HepG2 (cell line): ENCODE measurements at regions not wholly inside any gene's neighbourhood (a gene's known extent, or its start where the extent isn't known, plus 50 kb on each side); places are given as distances from the start of the nearest gene placed in this dataset.

Experiments
- ATAC-seq: fragments of 200-7000 bp; cut with Tn5 transposase; 3 replicates; pipeline ENCODE4 v1.9.1; 2020; ENCODE audit warnings: mild to moderate bottlenecking, moderate library complexity
- BruUV-seq: library from RNA; stranded (reverse); fragments of 400-500 nt; replicated peaks from 2 replicates; lab custom pipeline; 2021; lab: Mats Ljungman, UMichigan
- CTCF ChIA-PET: fragments of 300-600 bp; formaldehyde crosslinking; extraction: SDS; loops from one replicate; lab custom pipeline; 2021; ENCODE audit warnings: low total read pairs, inconsistent platforms, low intra/inter-chr PET ratio; lab: Yijun Ruan, JAX
- POLR2A ChIA-PET: fragments of 350-600 bp; sonication (Branson Sonifier 250); formaldehyde crosslinking; loops from one replicate; lab custom pipeline; 2020; ENCODE audit warnings: antibody characterized with exemption, inconsistent platforms; lab: Yijun Ruan, JAX
- DNase-seq: peaks from one replicate; pipeline ENCODE4 v3.0.0-alpha.2; 2015; ENCODE audit warnings: low spot score
- FAIRE-seq: peaks from 3 replicates; lab custom pipeline; 2011; peaks lifted over from hg19 to GRCh38; lab: Jason Lieb, UNC
- H2AFZ ChIP-seq: one replicate; pipeline ENCODE4 v1.6.1; 2011; ENCODE audit warnings: low read length, inconsistent platforms
- H3K27ac ChIP-seq: fragments of 300-600 bp; 3 replicates; pipeline ENCODE4 v1.8.0; 2011; ENCODE audit warnings: mixed run types, mild to moderate bottlenecking, mixed read lengths, low read length, inconsistent platforms; ENCODE audit not compliant: insufficient read depth; ENCODE audit errors: extremely low read length
- H3K27me3 ChIP-seq, 2 experiments: fragments of 200-600 bp in 1 of 2; 2 replicates in 1 of 2; 3 replicates in 1 of 2; pipeline versions ENCODE4 v1.6.0 to v1.8.0; 2011; ENCODE audit warnings: low read length in 2 of 2, mild to moderate bottlenecking in 2 of 2, moderate library complexity in 2 of 2, inconsistent platforms in 1 of 2; ENCODE audit not compliant: insufficient read depth in 2 of 2, control insufficient read depth in 1 of 2
- H3K36me3 ChIP-seq, 2 experiments: fragments of 200-600 bp in 1 of 2; replicated peaks in 1 of 2; 2 replicates in 1 of 2; 3 replicates in 1 of 2; pipeline versions ENCODE4 v1.5.1 to v1.8.0; 2011; ENCODE audit warnings: low read length in 2 of 2, inconsistent platforms in 1 of 2; ENCODE audit not compliant: insufficient read depth in 2 of 2, control insufficient read depth in 1 of 2
- H3K4me1 ChIP-seq: 2 replicates; pipeline ENCODE4 v1.5.1; 2012; ENCODE audit warnings: low read length, inconsistent platforms; ENCODE audit not compliant: insufficient read depth
- H3K4me2 ChIP-seq: 2 replicates; pipeline ENCODE4 v1.6.0; 2011; ENCODE audit warnings: low read depth, low read length, inconsistent platforms
- H3K4me3 ChIP-seq, 3 experiments: fragments of 200-600 bp in 1 of 3; sonication (generic), shearing (Covaris generic) in 1 of 3; replicated peaks in 1 of 3; 2 replicates each; pipeline ENCODE4 v1.5.1; 2011 to 2016; ENCODE audit warnings: low read length in 3 of 3, inconsistent platforms in 2 of 3, low read depth in 2 of 3, mild to moderate bottlenecking in 2 of 3, control low read depth in 1 of 3, mixed read lengths in 1 of 3; ENCODE audit not compliant: insufficient read depth in 1 of 3
- H3K79me2 ChIP-seq: one replicate; pipeline ENCODE4 v1.6.1; 2011; ENCODE audit warnings: low read length, inconsistent platforms; ENCODE audit not compliant: insufficient read depth
- H3K9ac ChIP-seq: 2 replicates; pipeline ENCODE4 v1.6.0; 2011; ENCODE audit warnings: mild to moderate bottlenecking, low read depth, low read length, inconsistent platforms; ENCODE audit not compliant: insufficient read depth
- H3K9me3 ChIP-seq: 2 replicates; pipeline ENCODE4 v1.5.1; 2012; ENCODE audit warnings: mild to moderate bottlenecking, low read length
- H4K20me1 ChIP-seq: 2 replicates; pipeline ENCODE4 v1.6.0; 2011; ENCODE audit warnings: inconsistent platforms, mild to moderate bottlenecking, low read length, moderate library complexity; ENCODE audit not compliant: insufficient read depth
- MAFF ChIP-seq: IDR thresholded peaks from 2 replicates; pipeline ENCODE4 v1.6.1; 2011; ENCODE audit warnings: low read depth, low read length, improper control_type of control experiment
- MAFK ChIP-seq, 2 experiments: IDR thresholded peaks in 1 of 2; conservative IDR thresholded peaks in 1 of 2; 2 replicates each; pipeline ENCODE4 v1.6.1; 2011; ENCODE audit warnings: improper control_type of control experiment in 2 of 2, low read length in 2 of 2
- MED8 ChIP-seq: sonication (generic); formaldehyde crosslinking; IDR thresholded peaks from 2 replicates; pipeline ENCODE4 v1.8.1; 2023; ENCODE audit warnings: mild to moderate bottlenecking, missing genetic modification reagents; ENCODE audit not compliant: insufficient replicate concordance
- RELA ChIP-seq: sonication (generic); formaldehyde crosslinking; IDR thresholded peaks from 2 replicates; pipeline ENCODE4 v1.4.0; 2020; ENCODE audit warnings: missing genetic modification reagents
- ZKSCAN8 ChIP-seq: IDR thresholded peaks from 2 replicates; pipeline ENCODE4 v1.6.1; 2016; ENCODE audit warnings: borderline replicate concordance, missing genetic modification reagents, missing compliant biosample characterization
- ZNF160 ChIP-seq: sonication (generic); formaldehyde crosslinking; IDR thresholded peaks from 2 replicates; pipeline ENCODE4 v1.8.0; 2022; ENCODE audit warnings: mild to moderate bottlenecking, inconsistent platforms, missing genetic modification reagents
- ZNF605 ChIP-seq: sonication (generic); formaldehyde crosslinking; IDR thresholded peaks from 2 replicates; pipeline ENCODE4 v1.8.0; 2022; ENCODE audit warnings: mild to moderate bottlenecking, missing genetic modification reagents
- ZNF660 ChIP-seq: sonication (generic); formaldehyde crosslinking; IDR thresholded peaks from 2 replicates; pipeline ENCODE4 v1.5.1; 2020; ENCODE audit warnings: mild to moderate bottlenecking, low read depth, missing genetic modification reagents, borderline replicate concordance
- WGBS: methylation state at CpG from one replicate; pipeline ENCODE4 v1.1.6; 2017; ENCODE audit warnings: low lambda C conversion rate; 5-methylcytosine and 5-hydroxymethylcytosine counted together
- in situ Hi-C: cut with HindIII; loops from 2 replicates; pipeline ENCODE4 v1.10.0; 2017; ENCODE audit warnings: low pct_unique_long_range_greater_than_20kb; ENCODE audit not compliant: extremely low pct_ligation_motif_present
- intact Hi-C: fragments of 100-400 bp; cut with micrococcal nuclease; formaldehyde crosslinking; loops from one replicate; pipeline ENCODE4 v1.10.0; 2022; ENCODE audit not compliant: unreplicated experiment
- TF ChIP-seq, protein P1 (sequence below): sonication (generic); formaldehyde crosslinking; IDR thresholded peaks from 2 replicates; pipeline ENCODE4 v1.5.1; 2020; ENCODE audit warnings: missing genetic modification reagents, mild to moderate bottlenecking, borderline replicate concordance

DNA sequence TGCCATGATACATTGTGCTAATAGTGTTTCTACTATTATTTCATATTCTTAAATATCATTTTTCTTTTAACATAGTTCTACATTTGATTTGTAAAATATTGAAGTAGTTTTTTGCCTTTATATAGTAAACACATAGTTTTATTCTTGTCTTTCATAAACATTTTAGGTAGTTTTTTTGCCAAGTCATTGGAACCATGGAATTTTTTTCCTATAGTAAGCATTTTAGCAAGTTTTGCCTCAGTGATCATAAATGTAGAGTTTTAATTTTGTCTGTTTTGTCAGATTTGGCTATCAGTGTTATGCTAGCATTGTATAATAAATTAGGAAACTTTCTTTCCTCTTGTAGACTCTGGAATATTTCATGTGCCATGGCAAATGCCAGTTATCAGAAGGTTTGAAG lies 137.1 kb upstream of the LPAR1 start:
- H3K9me3 ChIP-seq, result no peaks in the 10 kb centered on the region
- no peak for FAIRE-seq
- BruUV-seq, result no TSS peak
- H3K4me1 ChIP-seq, result no peaks in the 10 kb centered on the region
- H3K4me3 ChIP-seq, result no peak overlapping the region
- ChIA-PET POLR2A (no interaction called here), CTCF (no interaction called here)
- no peaks in the 10 kb centered on the region for H3K27me3 ChIP-seq
- no peak overlapping the region for H3K4me2 ChIP-seq
- DNase-seq, result no peak
- no peak for TF ChIP-seq ZNF605
- TF ChIP-seq RELA, result no peak
- peak; percentile 69 to 80 for TF ChIP-seq MAFK (conservative IDR thresholded peaks at IDR 0.05 in 1 of 2, IDR thresholded peaks at IDR 0.05 in 1 of 2; ENCODE audit: low read length in 2 of 2)
- peak; percentile 60 for TF ChIP-seq MAFF
- TF ChIP-seq, protein P1, sequence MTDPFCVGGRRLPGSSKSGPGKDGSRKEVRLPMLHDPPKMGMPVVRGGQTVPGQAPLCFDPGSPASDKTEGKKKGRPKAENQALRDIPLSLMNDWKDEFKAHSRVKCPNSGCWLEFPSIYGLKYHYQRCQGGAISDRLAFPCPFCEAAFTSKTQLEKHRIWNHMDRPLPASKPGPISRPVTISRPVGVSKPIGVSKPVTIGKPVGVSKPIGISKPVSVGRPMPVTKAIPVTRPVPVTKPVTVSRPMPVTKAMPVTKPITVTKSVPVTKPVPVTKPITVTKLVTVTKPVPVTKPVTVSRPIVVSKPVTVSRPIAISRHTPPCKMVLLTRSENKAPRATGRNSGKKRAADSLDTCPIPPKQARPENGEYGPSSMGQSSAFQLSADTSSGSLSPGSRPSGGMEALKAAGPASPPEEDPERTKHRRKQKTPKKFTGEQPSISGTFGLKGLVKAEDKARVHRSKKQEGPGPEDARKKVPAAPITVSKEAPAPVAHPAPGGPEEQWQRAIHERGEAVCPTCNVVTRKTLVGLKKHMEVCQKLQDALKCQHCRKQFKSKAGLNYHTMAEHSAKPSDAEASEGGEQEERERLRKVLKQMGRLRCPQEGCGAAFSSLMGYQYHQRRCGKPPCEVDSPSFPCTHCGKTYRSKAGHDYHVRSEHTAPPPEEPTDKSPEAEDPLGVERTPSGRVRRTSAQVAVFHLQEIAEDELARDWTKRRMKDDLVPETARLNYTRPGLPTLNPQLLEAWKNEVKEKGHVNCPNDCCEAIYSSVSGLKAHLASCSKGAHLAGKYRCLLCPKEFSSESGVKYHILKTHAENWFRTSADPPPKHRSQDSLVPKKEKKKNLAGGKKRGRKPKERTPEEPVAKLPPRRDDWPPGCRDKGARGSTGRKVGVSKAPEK (CRISPR knock-in tag), result no peak
- no peak for TF ChIP-seq ZNF660
- TF ChIP-seq ZKSCAN8, result no peak
- intact Hi-C loops (no loop called here), in situ Hi-C loops (no loop called here)
- H3K79me2 ChIP-seq, result no peaks in the 10 kb centered on the region
- no peak overlapping the region for H3K27ac ChIP-seq
- no peak overlapping the region for H2AFZ ChIP-seq
- H4K20me1 ChIP-seq, result no peaks in the 10 kb centered on the region
- H3K9ac ChIP-seq, result no peak overlapping the region
- no peak for ATAC-seq
- H3K36me3 ChIP-seq, result no peaks in the 10 kb centered on the region

DNA sequence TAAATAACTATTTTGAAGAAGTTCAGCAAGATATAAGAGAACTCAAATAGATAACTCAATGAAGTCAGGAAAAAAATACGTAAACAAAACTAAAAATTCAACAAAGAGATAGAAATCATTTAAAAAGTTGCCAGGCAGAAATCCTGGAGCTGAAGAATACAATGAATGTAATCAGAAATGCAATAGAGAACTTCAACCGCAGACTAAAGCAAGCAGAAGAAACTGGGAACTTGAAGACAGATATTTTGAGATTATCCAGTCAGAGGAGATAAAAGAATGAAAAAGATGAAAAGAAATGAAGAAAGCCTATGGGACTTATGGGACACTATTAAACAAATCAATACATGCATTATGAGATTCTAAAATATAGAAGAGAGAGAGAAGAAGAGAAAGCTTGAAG lies 129.1 kb upstream of the LPAR1 start:
- in situ Hi-C loops (no loop called here), intact Hi-C loops (no loop called here)
- no peaks in the 10 kb centered on the region for H4K20me1 ChIP-seq
- no peak overlapping the region for H3K27ac ChIP-seq
- H3K9ac ChIP-seq, result no peak overlapping the region
- H3K9me3 ChIP-seq, result peaks cover 10% of the 10 kb centered on the region; the same call in 1 of the 2 replicates
- no peak for DNase-seq
- no peak for FAIRE-seq
- no peak overlapping the region for H3K4me3 ChIP-seq
- 26% methylated on average over 2 of the region's 2 CpGs for WGBS
- POLR2A ChIA-PET, result no interaction called here
- TF ChIP-seq MED8 (CRISPR knock-in tag) (no peak), ZNF160 (CRISPR knock-in tag) (peak; percentile 96)
- TF ChIP-seq, all 625 proteins: peak for 1
- no peaks in the 10 kb centered on the region for H3K36me3 ChIP-seq
- H3K79me2 ChIP-seq, result no peaks in the 10 kb centered on the region
- CTCF ChIA-PET, result no interaction called here
- H3K4me1 ChIP-seq, result no peaks in the 10 kb centered on the region
- no peak overlapping the region for H2AFZ ChIP-seq
- no TSS peak for BruUV-seq
- peaks cover 0 to 1% of the 10 kb centered on the region in 2 experiments; a peak in 3 of 5 replicates for H3K27me3 ChIP-seq
- no peak overlapping the region for H3K4me2 ChIP-seq
- ATAC-seq, result no peak
